Glutamatergic neuron (in vitro differentiated cells): ENCODE measurements at regions not wholly inside any gene's neighbourhood (a gene's known extent, or its start where the extent isn't known, plus 50 kb on each side); places are given as distances from the start of the nearest gene placed in this dataset.
"Not testable (repeated sequence)": the region's sequence is repeated elsewhere in the genome, so short reads cannot be mapped to it uniquely, and the experiment has no call there.

ENCODE experiments used
- DNase-seq: peaks from one replicate; pipeline ENCODE4 v3.0.0; 2022
- H3K27ac Mint-ChIP-seq: one replicate; pipeline ENCODE4 v1.8.0; 2020; ENCODE audit warnings: mild to moderate bottlenecking, mixed read lengths, inconsistent platforms; ENCODE audit not compliant: unreplicated experiment
- H3K27me3 Mint-ChIP-seq: one replicate; pipeline ENCODE4 v1.8.0; 2020; ENCODE audit warnings: mild to moderate bottlenecking, moderate library complexity, mixed read lengths, inconsistent platforms; ENCODE audit not compliant: unreplicated experiment
- H3K36me3 Mint-ChIP-seq: one replicate; pipeline ENCODE4 v1.8.0; 2020; ENCODE audit warnings: mild to moderate bottlenecking, mixed read lengths, inconsistent platforms; ENCODE audit not compliant: unreplicated experiment
- H3K4me1 Mint-ChIP-seq: one replicate; pipeline ENCODE4 v1.8.0; 2020; ENCODE audit warnings: mild to moderate bottlenecking, low read depth, mixed read lengths, inconsistent platforms; ENCODE audit not compliant: unreplicated experiment
- H3K4me3 Mint-ChIP-seq: one replicate; pipeline ENCODE4 v1.8.0; 2020; ENCODE audit warnings: mild to moderate bottlenecking, mixed read lengths, inconsistent platforms; ENCODE audit not compliant: unreplicated experiment
- H3K9me3 Mint-ChIP-seq: one replicate; pipeline ENCODE4 v1.8.0; 2020; ENCODE audit warnings: mild to moderate bottlenecking, moderate library complexity, mixed read lengths, inconsistent platforms; ENCODE audit not compliant: unreplicated experiment
- CTCF ChIP-seq: fragments of 200-600 bp; sonication (generic); IDR thresholded peaks from one replicate; pipeline ENCODE4 v1.5.0; 2021; ENCODE audit not compliant: partially characterized antibody, unreplicated experiment

DNA sequence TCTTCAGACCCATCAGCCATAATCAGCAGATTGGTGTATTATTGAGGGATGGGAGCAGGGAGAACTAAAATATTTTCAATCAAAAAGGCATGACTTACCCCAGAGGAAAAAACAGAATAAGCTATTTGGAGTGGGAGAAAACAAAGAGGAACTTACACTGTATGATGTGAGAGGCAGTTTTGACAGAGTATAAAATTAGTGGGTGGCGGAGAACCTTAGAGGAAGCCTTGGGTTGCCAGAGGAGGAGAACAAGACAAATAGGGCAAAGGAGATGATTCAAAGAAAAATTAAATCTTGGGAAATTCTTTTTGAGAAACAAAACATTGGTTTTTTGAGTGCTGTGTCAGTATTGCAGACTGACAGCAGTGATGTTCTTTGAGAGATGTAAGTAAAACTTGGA lies 285.0 kb downstream of the C11orf87 start:
- no peak for DNase-seq
- H3K9me3 Mint-ChIP-seq = peaks cover 8% of the 10 kb centered on the region
- H3K27ac Mint-ChIP-seq = no peak overlapping the region
- TF ChIP-seq CTCF = no peak
- H3K4me3 Mint-ChIP-seq = no peak overlapping the region
- peaks cover 25% of the 10 kb centered on the region for H3K4me1 Mint-ChIP-seq
- peaks cover 5% of the 10 kb centered on the region for H3K27me3 Mint-ChIP-seq
- no peaks in the 10 kb centered on the region for H3K36me3 Mint-ChIP-seq

- Mint-ChIP-seq H3K27ac (no peak overlapping the region), H3K36me3 (no peaks in the 10 kb centered on the region), H3K4me1 (peaks cover 25% of the 10 kb centered on the region), H3K27me3 (peaks cover 5% of the 10 kb centered on the region), H3K4me3 (no peak overlapping the region), H3K9me3 (peaks cover 8% of the 10 kb centered on the region)
- no peak for DNase-seq
- no peak for TF ChIP-seq CTCF
These were observed 285.4 kb downstream of the C11orf87 start for GRCh38 chr11:109707411-109707810.

DNA sequence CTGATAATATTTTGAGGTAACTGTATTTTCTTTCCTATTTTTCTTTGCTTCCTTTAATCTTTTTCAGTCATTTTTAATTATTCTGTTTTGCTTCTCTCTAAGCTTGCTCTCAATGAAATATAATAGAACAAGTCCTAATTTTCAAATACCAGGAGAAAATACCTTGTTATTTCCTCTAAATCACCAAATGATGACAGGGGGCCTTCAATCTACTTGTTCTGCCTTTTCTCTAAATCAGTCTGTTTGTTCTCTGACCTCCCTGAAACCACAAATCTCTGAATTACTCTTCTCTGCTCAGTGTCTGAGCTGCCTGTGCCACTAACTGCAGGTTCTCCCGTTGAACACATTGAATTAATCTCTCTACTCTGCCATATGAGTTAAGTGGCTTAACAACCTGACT lies 286.2 kb downstream of the C11orf87 start:
- H3K9me3 Mint-ChIP-seq = peaks cover 8% of the 10 kb centered on the region

DNA sequence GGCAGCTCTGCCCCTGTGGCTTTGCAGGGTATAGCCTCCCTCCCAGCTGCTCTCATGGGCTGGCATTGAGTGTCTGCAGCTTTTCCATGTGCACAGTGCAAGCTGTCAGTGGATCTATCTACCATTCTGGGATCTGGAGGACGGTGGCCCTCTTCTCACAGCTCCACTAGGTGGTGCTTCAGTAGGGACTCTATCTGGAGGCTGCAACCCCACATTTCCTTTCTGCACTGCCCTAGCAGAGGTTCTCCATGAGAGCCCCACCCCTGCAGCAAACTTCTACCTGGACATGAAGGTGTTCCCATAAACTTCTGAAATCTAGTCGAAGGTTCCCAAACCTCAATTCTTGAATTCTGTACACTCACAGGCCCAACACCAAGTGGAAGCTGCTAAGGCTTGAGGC lies 292.5 kb downstream of the C11orf87 start:
- H3K27ac Mint-ChIP-seq, H3K4me3 Mint-ChIP-seq, H3K4me1 Mint-ChIP-seq, H3K27me3 Mint-ChIP-seq, DNase-seq: not testable (repeated sequence)
- H3K9me3 Mint-ChIP-seq = peaks cover 12% of the 10 kb centered on the region
- H3K36me3 Mint-ChIP-seq = peaks cover 34% of the 10 kb centered on the region

More for the DNA sequence above, 286.2 kb downstream of the C11orf87 start:
- Mint-ChIP-seq H3K36me3 (peaks cover under 1% of the 10 kb centered on the region), H3K4me3 (no peak overlapping the region), H3K4me1 (peaks cover 25% of the 10 kb centered on the region), H3K27me3 (peaks cover 5% of the 10 kb centered on the region), H3K27ac (no peak overlapping the region)
- DNase-seq = no peak
- no peak for TF ChIP-seq CTCF

DNA sequence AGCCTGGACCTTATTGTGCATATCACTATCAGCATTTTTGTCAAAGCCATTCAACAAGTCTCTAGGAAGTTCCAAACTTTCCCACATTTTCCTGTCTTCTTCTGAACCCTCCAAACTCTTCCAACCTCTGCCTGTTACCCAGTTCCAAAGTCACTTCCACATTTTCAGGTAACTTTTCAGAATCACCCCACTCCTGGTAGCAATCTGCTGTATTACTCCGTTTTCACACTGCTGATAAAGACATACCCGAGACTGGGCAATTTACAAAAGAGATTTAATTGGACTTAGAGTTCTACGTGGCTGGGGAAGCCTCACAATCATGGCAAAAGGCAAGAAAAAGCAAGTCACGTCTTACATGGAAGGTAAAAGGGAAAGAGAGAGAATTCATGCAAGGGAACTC lies 293.4 kb downstream of the C11orf87 start:
- not testable (repeated sequence) for H3K27ac Mint-ChIP-seq, H3K4me1 Mint-ChIP-seq, H3K4me3 Mint-ChIP-seq, DNase-seq, H3K27me3 Mint-ChIP-seq
- Mint-ChIP-seq H3K9me3 (peaks cover 12% of the 10 kb centered on the region), H3K36me3 (peaks cover 34% of the 10 kb centered on the region)

DNA sequence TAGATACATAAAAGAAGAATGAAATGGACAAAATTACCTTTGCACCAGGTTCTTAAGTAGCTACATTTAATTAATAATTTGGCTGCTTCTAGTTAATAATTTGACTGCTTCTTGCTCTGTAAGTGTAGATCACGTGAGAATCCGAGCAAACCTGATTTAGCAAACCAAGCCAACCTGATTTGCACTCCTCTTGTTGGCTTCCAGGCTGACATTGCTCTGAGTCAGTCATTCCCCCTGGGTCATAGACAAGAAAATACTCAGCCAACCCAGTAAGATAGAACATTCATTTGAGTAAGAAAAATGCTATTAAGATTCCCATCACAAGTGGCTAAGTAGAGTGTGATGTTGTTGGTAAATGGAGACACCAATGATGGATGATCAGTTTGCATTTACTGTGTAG lies 304.1 kb downstream of the C11orf87 start:
- H3K4me1 Mint-ChIP-seq = peaks cover 3% of the 10 kb centered on the region
- TF ChIP-seq CTCF = no peak
- H3K27ac Mint-ChIP-seq = no peak overlapping the region
- no peaks in the 10 kb centered on the region for H3K27me3 Mint-ChIP-seq
- H3K36me3 Mint-ChIP-seq = no peaks in the 10 kb centered on the region
- no peaks in the 10 kb centered on the region for H3K9me3 Mint-ChIP-seq
- DNase-seq = no peak
- H3K4me3 Mint-ChIP-seq = no peak overlapping the region
